Left lung (tissue), 4 donors: ENCODE measurements at regions not wholly inside any gene's neighbourhood (a gene's known extent, or its start where the extent isn't known, plus 50 kb on each side); places are given as distances from the start of the nearest gene placed in this dataset.

ENCODE experiments used
- ATAC-seq: fragments of 200-7000 bp; cut with Tn5 transposase; one replicate; pipeline ENCODE4 v1.9.1; 2020; ENCODE audit warnings: moderate library complexity
- DNase-seq, 4 donors: peaks; one replicate each; pipeline ENCODE4 v3.0.0-alpha.2; 2013 to 2020
- H3K27ac ChIP-seq, 2 donors: fragments of 200-600 bp; sonication (generic) in 1 of 2; one replicate each; pipeline versions ENCODE4 v1.5.0 to v1.8.0; 2020 to 2021
- H3K27me3 ChIP-seq, 2 donors: fragments of 200-600 bp; sonication (generic) in 1 of 2; one replicate each; pipeline versions ENCODE4 v1.5.0 to v1.8.0; 2020 to 2021
- H3K36me3 ChIP-seq, 2 donors: fragments of 200-600 bp; sonication (generic) in 1 of 2; one replicate each; pipeline versions ENCODE4 v1.5.0 to v1.8.0; 2020 to 2021
- H3K4me1 ChIP-seq, 2 donors: fragments of 200-600 bp; one replicate each; pipeline ENCODE4 v1.8.0; 2021
- H3K4me3 ChIP-seq, 2 donors: fragments of 200-600 bp; sonication (generic) in 1 of 2; one replicate each; pipeline versions ENCODE4 v1.5.0 to v1.8.0; 2020 to 2021; ENCODE audit warnings: mild to moderate bottlenecking in 1 of 2
- H3K9me3 ChIP-seq, 2 donors: fragments of 200-600 bp; sonication (generic) in 1 of 2; one replicate each; pipeline versions ENCODE4 v1.5.0 to v1.8.0; 2020 to 2021
- intact Hi-C, 2 donors: fragments of 100-400 bp; cut with DNase I; formaldehyde crosslinking; loops; one replicate each; pipeline versions ENCODE4 v1.11.2 to v1.14.2; 2022
- TF ChIP-seq, protein P1 (sequence below), 2 donors: fragments of 200-600 bp; sonication (generic) in 1 of 2; IDR thresholded peaks; one replicate each; pipeline versions ENCODE4 v1.5.0 to v1.8.0; 2021; ENCODE audit warnings: antibody characterized with exemption in 2 of 2
- donor health status: DM: no; HTN: yes; CAD: no.
- donor health status: DM: no; HTN: no; CAD: no.

DNA sequence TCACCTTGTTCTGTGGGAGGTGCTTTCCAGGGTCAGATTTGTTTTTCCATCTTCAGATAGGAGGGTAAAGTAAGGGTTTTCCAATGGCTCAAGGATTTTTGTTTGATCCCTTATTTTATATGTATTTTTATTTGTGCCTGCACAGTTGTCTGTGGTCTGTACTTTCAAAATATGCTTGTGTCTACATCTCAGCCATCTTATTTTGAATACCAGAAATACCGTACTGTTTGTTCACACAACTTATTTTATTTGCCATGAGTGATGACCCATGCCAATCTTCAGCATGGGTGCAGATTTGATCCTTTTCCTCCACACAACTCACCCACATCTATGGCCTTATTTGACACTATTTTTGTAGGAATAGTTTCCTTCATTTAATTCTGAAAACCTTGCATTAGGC, 72.2 kb upstream of the PTCHD4 start:
- intact Hi-C loops = no loop called here
- ATAC-seq (no peak), DNase-seq (no peak)
- Histone ChIP-seq H3K27ac (no peak overlapping the region), H3K4me1 (no peaks in the 10 kb centered on the region), H3K36me3 (no peaks in the 10 kb centered on the region), H3K27me3 (no peaks in the 10 kb centered on the region), H3K4me3 (no peak overlapping the region), H3K9me3 (no peaks in the 10 kb centered on the region)
- TF ChIP-seq, protein P1, sequence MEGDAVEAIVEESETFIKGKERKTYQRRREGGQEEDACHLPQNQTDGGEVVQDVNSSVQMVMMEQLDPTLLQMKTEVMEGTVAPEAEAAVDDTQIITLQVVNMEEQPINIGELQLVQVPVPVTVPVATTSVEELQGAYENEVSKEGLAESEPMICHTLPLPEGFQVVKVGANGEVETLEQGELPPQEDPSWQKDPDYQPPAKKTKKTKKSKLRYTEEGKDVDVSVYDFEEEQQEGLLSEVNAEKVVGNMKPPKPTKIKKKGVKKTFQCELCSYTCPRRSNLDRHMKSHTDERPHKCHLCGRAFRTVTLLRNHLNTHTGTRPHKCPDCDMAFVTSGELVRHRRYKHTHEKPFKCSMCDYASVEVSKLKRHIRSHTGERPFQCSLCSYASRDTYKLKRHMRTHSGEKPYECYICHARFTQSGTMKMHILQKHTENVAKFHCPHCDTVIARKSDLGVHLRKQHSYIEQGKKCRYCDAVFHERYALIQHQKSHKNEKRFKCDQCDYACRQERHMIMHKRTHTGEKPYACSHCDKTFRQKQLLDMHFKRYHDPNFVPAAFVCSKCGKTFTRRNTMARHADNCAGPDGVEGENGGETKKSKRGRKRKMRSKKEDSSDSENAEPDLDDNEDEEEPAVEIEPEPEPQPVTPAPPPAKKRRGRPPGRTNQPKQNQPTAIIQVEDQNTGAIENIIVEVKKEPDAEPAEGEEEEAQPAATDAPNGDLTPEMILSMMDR (IDR thresholded peaks at IDR 0.05) = no peak

DNA sequence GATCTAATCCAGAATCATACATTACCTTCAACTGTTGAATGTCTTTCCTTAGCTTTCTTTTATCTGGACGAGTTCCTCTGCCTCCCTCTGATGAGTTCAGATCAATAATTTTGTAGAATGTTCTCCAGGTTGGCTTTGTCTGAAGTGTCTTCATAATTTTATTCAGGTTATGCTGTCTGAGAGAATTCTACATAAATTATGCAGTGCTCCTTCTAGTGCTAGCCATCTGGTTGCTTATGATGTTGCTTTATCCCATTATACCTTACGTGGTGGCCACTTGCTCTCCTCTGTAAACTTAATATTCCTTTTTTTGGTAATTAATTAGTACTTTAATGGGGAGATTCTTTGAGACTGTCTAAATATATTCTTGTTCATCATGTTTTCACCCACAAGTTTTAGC, 67.7 kb upstream of the PTCHD4 start:
- no peaks in the 10 kb centered on the region for H3K36me3 ChIP-seq
- H3K27me3 ChIP-seq = no peaks in the 10 kb centered on the region
- H3K9me3 ChIP-seq = no peaks in the 10 kb centered on the region
- no peaks in the 10 kb centered on the region for H3K4me1 ChIP-seq
- no peak for DNase-seq
- intact Hi-C loops = no loop called here
- no peak overlapping the region for H3K4me3 ChIP-seq
- ATAC-seq = no peak
- H3K27ac ChIP-seq = no peak overlapping the region
- TF ChIP-seq, protein P1 (IDR thresholded peaks at IDR 0.05) = no peak

DNA sequence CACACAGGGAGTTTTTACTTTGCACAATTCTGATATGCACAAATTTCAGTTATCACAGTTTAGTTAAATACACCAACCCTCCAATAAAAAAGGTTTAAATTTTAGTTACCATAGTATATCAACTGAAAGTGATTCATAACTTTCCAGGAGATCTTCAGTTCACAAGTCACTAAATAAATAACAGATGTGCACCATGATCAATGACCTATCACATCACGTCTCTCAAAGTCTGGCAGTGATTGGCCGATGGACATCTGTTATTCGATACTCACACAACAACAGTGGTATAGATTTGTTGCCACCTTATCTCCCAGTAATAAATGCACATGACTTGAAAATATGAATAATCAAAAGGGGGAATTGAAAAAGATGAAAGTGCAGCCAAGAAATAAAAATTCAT, 66.8 kb upstream of the PTCHD4 start:
- TF ChIP-seq, protein P1 (IDR thresholded peaks at IDR 0.05) = no peak
- no peaks in the 10 kb centered on the region for H3K4me1 ChIP-seq
- no peaks in the 10 kb centered on the region for H3K36me3 ChIP-seq
- no peak overlapping the region for H3K4me3 ChIP-seq
- no peaks in the 10 kb centered on the region for H3K9me3 ChIP-seq
- intact Hi-C loops = no loop called here
- no peak overlapping the region for H3K27ac ChIP-seq
- DNase-seq = no peak
- no peaks in the 10 kb centered on the region for H3K27me3 ChIP-seq
- no peak for ATAC-seq

DNA sequence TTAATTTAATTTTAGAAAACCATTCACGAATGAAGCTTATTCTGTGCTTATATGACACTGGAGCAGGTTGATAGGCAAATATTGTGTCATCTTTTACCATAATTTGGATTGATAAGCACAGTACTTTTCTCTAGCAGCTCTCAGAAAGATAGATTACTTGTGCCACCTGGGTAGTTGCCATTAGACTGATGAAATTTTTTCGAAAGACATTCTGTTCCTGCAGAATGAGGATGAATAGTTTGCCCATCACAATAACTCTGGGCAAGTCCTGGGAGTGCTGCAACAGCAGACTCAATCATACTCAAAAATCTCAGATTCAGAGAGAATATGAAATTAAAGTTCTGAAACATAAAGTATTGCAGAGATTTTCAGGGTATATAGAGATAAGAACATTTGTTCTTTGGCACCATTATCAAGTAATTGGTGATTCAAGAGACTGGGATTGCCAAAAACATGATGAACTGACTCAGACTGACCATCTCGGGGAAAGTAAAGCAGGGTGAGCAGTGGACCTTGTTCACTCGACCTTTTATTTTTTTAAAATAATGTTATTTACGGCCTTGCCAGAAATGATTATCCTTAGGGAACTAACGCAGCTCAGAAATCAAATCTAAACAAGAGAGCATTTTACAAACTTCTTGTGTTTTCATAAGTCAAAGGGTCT, 65.8 kb upstream of the PTCHD4 start:
- no peaks in the 10 kb centered on the region for H3K4me1 ChIP-seq
- no peak overlapping the region for H3K4me3 ChIP-seq
- no peaks in the 10 kb centered on the region for H3K36me3 ChIP-seq
- H3K27ac ChIP-seq = no peak overlapping the region
- no peaks in the 10 kb centered on the region for H3K9me3 ChIP-seq
- TF ChIP-seq, protein P1 (IDR thresholded peaks at IDR 0.05) = no peak
- ATAC-seq (no peak), DNase-seq (peak in 1 of 4 donors; percentile 30)
- intact Hi-C loops = no loop called here
- H3K27me3 ChIP-seq = no peaks in the 10 kb centered on the region

DNA sequence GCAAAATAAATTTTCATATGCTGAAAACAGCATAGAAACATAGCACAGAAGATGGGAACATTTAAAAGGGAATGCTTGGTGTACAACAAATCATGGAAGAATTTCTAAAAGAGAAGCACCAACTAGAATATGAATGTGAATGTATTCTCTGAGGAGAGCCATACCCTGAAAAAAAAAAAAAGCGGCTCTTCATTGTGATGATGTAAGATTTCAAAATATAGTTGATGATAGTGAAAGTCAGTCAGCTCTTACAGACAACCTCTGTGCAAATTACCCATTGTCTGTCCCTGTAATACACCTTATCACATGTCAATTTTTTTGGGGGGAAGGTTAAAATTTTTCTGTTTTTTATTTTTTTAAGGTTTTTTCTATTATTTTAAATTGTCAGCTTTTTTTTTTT, 58.6 kb upstream of the PTCHD4 start:
- Histone ChIP-seq H3K9me3 (no peaks in the 10 kb centered on the region), H3K4me1 (no peaks in the 10 kb centered on the region), H3K36me3 (no peaks in the 10 kb centered on the region), H3K4me3 (no peak overlapping the region), H3K27ac (no peak overlapping the region), H3K27me3 (no peaks in the 10 kb centered on the region)
- no peak for ATAC-seq
- DNase-seq = no peak
- TF ChIP-seq, protein P1 (IDR thresholded peaks at IDR 0.05) = no peak
- intact Hi-C loops = no loop called here
